NCI-H526 (cell line): ENCODE measurements at regions not wholly inside any gene's neighbourhood (a gene's known extent, or its start where the extent isn't known, plus 50 kb on each side); places are given as distances from the start of the nearest gene placed in this dataset.

Experiments
- DNase-seq, 2 experiments: peaks; one replicate each; lab custom pipeline; 2025; lab: John Stamatoyannopoulos, UW

DNA sequence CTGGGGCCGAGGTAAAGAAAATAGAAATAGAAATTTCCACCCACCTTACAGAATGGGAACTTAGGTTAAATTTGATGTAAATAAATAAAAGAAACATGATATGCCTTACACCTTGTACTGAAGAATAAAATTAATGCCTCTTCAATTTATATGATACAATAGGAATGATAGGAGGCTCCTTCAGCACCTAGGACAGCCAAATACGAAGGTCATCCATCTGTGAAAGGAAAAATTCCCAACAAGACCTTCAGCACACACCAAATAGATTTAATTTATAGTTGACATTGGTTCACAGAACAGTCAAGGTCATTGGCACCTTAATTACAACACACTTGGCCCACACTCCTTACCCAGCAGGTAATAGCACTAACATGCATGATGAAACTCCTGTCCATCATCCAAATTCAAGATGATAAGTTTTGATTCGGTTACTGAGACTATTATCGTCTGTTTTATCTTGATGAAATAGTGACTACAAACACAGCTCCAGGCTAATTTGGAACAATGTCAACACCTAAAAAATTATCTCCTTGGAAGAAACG is 250.9 kb downstream of the SNX13 start:
- DNase-seq, result no peak

DNA sequence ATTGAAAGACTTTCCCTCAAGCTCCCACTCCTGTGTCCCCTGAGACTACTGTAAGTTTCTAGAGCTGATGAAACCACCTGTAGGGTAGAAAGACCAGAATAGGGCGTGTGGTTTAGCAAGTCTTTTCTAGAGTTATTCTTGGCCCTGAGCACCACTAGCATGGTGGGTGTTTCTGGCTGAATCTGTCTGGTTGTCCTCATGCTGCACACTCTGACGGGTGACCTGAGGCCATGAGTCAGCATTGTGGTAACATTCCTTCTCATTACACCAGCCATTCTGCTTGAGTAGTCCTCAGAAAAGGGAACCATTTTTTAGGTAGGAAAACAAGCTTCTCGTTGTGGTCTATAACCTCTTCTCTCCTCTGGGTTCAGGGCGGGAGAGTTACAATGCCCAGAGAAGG is 250.3 kb downstream of the SNX13 start:
- no peak for DNase-seq

DNA sequence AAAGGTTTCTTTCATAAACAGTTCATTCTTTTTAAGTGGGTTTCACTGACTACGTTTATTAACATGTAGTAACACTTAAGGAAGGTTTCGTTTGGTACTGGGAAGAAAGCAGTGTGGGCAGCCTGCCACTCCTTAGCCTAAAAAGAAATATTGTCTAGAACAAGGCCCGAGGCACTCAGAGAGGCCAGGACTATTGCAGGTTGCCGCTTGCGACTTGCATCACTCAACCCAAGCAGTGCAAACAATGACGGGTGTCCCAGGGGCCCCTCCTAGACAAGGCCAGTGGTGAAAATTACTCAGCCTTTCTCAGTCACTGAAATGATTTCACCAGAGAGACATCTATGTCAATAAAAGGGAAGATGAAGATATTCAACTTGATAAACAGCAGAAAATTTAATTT is 243.9 kb downstream of the SNX13 start:
- DNase-seq, result no peak

DNA sequence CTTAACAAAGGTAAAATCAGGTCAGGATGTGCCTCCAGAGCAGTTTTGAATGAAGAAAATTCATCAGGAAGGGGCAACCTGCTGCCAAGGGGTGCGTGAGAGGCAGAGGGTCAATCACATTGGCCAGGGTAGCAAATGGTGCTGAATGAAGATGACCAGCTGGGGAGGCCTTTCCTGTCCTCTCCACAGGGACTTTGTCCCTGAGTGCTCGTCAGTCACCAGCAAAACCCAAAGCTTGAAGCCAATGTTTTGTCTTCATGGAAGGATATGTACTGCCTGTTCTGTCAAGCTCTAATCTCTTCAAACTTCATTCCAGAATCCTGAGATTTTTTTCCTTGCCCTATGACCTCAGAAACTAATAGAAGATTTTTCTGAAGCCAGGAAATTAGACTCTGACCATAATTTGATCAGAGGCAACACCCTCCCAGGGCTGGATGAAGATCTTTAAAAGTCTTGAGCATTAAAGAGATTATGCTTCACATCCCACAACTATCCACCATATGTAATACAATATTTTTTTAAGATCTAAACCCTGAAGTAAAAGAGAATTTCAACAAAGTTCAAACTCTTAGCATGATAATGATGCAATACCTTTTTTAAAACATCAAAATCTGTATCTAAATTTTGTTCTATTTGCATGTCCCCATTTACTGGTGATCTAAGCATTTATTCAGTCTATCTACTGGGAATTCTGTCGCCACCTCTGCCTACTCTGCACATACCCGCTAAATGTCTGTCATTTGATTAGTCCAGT is 243.0 kb downstream of the SNX13 start:
- no peak for DNase-seq

DNA sequence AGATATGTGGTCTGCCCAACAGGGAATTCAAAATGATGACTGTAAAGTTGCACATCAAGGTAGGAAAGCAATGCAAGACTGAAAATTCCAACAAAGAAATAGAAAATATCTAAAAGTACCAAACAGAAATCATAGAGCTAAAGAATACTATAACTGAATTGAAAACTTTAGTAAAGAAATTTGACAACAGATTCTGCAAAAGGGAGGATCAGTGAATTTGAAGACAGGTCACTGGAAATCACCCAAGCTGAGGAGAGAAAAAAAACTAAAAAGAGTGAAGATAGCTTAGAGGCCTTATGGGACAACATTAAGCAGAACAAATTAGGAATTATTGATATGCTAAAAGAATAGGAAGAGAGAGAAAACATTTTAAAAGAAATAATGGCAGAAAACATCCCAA is 240.6 kb downstream of the SNX13 start:
- DNase-seq, result no peak

DNA sequence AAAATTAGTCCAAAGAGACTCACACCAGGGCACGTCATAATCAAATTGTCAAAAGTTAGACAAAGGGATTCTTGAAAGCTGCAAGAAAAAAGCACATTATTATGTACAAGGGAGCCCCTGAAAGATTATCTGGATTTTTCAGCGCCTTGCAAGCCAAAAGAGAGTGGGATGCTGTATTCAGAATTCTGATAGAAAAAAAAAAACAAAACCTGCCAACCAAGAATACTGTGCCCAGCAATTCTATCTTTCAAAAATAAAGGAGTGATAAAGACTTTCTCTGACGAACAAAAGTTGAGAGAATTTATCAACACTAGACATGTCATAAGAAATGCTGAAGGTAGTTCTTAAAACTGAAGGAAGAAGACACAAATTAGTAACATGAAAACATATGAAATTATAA is 240.2 kb downstream of the SNX13 start:
- DNase-seq, result no peak

DNA sequence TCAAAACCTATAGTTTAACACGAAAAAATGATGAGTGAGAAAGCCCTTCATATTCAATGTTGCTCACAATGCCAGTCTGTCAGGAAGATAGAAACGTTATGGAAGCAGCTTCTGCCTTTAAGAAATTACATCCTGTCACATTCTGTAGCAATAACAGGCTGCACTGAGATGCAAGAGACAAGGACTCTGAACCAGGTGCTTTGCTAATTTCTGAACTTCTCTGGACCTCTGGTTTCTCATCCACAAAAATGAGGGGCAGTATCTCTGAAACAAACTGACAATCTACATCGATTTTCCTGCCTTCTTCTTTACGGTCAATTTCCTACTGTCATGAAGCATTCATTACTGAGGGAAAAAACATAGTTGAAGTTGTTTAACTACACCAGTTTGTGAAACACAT is 234.0 kb downstream of the SNX13 start:
- DNase-seq, result no peak

DNA sequence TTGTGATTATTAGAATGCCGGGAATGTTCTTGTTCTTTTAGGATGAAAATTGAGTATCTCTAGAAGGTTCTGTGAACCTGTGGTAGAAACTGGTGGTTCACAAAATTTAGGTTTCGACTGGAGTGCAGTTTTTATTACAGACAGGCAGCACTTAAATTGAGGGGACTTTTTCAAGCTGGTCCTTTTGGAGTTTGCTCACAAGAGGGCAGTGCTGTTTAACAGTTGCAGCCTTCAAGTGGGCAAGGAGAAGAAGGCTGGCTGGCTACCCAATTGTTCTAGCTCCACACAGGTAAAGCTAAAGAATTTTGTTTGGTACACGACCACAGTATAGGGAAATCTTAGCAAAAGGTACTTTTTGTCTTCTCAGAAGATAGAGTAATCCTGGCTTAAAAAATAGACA is 233.6 kb downstream of the SNX13 start:
- peak; percentile 44 to 57 for DNase-seq

DNA sequence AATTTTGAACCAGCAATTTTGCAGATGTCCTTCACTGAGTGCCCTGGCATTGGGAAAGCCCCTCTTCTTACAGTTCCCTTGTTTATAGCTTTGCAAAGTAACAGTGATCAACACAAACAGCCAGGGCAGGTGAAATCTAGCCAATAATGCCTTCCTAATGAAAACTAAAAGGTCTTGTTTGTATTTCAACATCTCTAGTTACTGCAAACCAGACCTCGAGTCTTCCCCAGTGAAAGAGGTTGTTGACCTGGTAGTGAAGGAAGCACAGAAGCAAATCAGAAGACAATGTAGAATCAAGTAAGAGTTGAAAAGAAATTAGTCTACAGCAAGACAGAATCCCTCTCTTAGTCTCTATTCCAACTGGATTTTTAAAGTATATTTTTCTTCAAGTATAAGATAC is 231.2 kb downstream of the SNX13 start:
- no peak for DNase-seq

DNA sequence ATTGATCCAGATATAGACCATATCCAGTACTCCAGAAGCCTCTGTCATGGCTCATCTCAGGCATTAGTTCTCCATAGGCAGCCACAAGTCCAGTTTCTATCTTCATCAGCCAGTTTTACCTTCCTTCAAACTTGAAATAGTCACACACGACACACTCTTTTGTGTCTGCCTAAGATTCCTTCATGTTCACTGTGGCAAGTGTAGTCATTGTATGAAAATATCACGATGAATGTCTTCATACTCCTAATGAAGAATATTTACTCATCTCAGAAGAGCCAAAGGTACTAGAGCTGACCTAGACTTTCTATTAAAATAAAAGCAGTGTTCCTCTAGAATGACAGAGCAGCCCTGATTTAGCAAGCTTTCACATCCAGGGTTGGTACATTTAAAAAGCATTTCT is 230.7 kb downstream of the SNX13 start:
- DNase-seq, result no peak

DNA sequence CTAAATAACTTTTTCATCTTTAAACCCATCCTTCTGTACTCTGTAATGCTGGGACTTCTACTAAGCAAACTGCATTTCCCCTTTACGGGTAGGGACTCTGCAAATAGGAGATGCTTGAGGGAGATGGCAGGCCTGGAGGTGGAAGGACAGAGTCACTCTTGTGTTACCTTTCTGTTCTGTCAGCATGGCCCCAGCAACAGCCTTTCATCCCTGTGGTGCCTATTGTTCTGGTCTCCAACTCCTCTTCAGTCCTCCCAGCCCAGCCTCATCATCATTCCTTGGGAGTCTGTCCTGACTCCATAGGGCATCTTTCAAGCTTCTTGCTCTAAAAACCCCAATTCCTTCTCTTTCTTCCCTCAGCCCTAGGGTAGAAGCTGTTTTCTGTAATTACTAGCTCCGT is 230.0 kb downstream of the SNX13 start:
- no peak for DNase-seq

DNA sequence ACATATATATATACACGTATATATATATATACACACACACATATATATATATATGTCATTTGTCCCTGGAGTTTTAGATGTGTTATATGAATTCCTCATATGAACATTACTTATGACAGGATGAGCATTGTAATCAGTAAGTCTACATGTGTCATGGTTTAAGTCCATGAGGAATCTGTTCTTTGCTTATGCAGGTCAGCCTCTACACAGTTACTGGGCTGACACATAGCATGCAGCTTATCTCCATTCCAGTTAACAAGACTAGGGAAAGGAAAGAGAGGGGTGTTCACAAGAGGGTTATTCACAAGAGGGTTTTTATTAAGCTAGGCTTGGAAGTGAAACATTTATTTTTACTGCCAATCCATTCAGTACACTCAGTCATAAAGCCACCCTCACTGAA is 226.7 kb downstream of the SNX13 start:
- no peak for DNase-seq

DNA sequence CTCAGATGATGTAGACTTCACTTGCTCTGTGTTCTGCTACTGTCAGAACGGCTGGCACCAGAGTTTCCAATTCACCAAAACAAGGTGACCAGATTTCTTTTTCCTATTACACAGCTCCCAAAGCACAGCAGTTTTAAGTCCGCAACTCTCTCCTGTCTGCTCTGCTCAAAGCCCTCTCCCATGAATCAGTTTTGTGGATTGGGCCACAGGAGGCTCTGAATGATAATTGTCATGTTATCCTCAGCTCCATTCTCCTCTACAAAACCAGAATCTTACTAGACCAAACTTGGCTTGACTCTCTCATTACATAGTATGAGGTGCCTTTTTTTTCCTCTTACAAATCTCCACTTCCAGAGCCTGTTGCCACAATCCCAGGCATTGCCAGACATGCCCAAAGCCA is 223.5 kb downstream of the SNX13 start:
- DNase-seq, result no peak

DNA sequence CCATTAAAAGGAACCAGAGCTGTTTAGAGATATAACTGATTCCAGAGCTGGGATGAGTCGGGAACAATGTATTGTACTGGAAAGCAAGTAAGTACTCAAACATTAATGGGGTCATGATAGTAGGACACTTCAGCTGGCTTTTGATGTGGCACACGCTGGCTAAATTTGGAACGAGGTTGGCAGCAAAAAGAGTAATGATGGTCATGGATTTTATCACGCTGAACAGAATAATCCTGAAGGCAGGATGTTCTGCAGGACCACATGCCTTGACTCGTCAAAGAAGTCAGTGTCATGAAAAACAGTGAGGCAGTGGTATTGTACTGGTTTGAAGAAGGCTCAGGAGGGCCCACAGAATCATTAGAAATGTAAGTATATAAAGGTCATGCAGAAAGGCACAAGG is 220.3 kb downstream of the SNX13 start:
- no peak for DNase-seq

DNA sequence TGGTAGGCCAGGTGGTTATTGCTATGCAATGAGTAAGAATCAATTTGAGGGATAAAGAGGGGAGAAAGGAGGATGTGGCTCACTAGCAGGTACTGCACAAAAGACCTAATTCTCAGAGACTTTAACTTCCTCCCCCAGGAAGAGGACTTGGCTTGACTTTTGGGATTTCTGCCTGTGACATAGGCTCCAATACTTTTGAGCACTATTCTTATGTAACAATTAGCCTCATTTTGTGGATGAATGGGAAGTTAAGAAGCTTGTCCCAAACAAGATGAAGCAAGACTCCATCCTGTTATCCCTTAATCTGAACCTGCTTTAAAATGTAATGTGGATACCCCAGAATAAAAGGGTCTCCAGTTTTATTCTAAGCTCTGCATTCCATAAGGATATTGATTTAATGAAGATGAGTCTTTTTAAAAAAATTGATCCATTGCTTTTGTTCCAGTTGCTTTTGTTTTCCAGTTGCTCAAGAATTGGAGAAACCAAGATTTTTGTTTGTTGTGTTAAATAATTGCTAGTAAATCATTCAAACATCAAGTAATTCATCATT is 218.5 kb downstream of the SNX13 start:
- DNase-seq, result no peak

DNA sequence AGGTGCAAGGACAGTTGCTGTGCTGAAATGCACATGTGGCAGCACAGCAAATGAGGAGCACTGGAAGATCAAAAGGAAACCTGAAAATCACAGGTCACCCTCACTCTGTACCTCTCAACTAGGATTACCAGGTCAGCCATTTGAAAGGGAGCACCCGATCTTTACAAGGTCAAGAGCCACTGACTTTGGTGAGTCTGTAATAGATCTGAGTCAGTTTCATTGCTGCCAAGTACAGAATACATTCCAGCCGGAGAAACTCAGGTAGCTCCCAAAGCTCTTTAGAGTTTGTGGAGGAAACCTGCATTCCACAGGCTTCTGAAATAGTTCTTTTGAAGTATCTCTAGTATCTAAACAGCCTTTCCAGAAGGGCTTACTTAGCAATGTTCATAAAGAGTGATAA is 217.5 kb downstream of the SNX13 start:
- DNase-seq, result no peak

DNA sequence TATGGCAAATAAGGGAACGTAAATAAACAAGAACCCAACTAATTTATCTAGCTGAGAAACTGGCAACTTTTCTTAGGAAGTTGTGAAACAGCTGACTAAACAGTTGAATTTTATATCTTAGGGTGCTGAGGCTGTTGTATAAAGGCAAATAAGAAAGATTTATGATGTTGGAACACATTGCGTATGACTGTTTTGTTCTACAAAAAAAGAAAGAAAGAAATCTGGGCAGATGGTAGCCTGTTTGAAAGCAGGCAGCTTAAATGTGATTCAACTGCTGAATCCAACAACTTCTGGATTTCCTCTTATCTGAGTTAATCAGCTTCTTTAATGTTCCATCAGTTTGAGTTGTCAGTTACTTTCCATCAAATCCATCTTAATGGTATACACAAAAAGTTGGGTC is 214.5 kb downstream of the SNX13 start:
- DNase-seq, result no peak

DNA sequence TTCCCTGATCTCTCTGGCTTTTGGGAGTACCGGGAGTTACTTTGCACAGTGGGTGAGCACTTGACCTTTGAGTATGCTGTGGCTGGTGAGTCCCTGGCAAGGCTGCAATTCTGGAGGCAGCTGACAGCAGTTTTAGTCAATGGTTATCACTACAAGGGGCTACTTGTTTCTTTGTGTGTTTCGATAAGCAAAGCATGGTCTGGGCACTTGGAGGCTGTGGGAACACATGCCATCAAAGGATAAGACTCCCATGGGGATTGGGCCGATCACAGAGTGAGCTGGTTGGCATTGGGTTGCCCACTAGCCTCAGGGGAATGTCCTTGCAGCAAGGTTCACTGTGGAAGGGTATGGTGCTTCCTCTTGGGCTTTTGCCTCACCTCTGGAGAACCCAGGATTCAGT is 208.2 kb downstream of the SNX13 start:
- peak; percentile 7 to 26 for DNase-seq
